ENCODE measurements at regions not wholly inside any gene's neighbourhood (a gene's known extent, or its start where the extent isn't known, plus 50 kb on each side); places are given as distances from the start of the nearest gene placed in this dataset.

DNA sequence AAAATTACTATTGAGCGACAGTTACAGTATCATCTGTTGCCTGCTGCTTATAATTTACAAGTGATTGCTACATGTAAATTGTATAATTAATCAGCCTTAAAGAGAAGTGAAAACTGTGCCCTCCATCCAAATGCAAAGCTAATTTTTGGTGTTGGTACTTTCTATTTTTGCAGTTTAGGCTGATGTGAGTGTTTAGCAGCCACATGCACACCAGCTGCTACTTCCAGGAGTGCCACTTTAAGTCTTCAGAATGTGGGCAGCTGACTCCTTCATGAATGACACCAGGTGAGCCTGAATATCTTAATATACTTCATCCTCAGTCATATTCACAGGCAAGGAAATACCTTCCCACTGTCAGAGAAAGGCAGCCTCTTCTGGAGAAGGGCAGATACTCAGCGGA is 149.8 kb upstream of the RASGEF1B start:
- Histone ChIP-seq H3K4me3 (no peak overlapping the region), H3K27me3 (no peaks in the 10 kb centered on the region), H3K4me1 (no peaks in the 10 kb centered on the region), H3K27ac (no peak overlapping the region), H3K9me3 (no peaks in the 10 kb centered on the region), H3K36me3 (no peaks in the 10 kb centered on the region)
- no peak for DNase-seq
- TF ChIP-seq POLR2A (IDR thresholded peaks at IDR 0.05): no peak
- TF ChIP-seq, protein P1, sequence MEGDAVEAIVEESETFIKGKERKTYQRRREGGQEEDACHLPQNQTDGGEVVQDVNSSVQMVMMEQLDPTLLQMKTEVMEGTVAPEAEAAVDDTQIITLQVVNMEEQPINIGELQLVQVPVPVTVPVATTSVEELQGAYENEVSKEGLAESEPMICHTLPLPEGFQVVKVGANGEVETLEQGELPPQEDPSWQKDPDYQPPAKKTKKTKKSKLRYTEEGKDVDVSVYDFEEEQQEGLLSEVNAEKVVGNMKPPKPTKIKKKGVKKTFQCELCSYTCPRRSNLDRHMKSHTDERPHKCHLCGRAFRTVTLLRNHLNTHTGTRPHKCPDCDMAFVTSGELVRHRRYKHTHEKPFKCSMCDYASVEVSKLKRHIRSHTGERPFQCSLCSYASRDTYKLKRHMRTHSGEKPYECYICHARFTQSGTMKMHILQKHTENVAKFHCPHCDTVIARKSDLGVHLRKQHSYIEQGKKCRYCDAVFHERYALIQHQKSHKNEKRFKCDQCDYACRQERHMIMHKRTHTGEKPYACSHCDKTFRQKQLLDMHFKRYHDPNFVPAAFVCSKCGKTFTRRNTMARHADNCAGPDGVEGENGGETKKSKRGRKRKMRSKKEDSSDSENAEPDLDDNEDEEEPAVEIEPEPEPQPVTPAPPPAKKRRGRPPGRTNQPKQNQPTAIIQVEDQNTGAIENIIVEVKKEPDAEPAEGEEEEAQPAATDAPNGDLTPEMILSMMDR (IDR thresholded peaks at IDR 0.05): no peak
- intact Hi-C loops (cut with DNase I; ENCODE audit: low total_unique reads): no loop called here

DNA sequence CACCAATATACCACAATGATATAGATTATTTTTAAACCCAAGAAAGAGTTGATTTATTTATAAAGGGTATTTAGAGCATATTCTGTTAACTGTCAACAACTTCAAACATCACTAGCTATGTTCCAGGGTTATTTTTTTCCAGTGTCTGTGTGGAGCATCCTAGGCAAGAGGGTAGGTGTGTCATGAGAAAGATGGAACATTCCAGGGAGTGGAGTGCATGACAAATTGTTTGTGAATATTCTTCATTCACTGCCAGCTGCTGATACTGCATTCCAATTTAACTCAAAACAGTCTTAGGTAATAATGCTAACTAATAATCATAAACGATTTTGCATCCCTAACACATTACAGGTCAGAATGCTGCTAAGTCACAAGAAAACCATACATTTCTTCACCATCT is 148.7 kb upstream of the RASGEF1B start:
- no peaks in the 10 kb centered on the region for H3K4me1 ChIP-seq
- TF ChIP-seq, protein P1 (IDR thresholded peaks at IDR 0.05): no peak
- no peak for TF ChIP-seq POLR2A (IDR thresholded peaks at IDR 0.05)
- no peaks in the 10 kb centered on the region for H3K27me3 ChIP-seq
- no peak for DNase-seq
- intact Hi-C loops (cut with DNase I; ENCODE audit: low total_unique reads): no loop called here
- no peaks in the 10 kb centered on the region for H3K36me3 ChIP-seq
- H3K27ac ChIP-seq: no peak overlapping the region
- H3K9me3 ChIP-seq: no peaks in the 10 kb centered on the region
- H3K4me3 ChIP-seq: no peak overlapping the region

DNA sequence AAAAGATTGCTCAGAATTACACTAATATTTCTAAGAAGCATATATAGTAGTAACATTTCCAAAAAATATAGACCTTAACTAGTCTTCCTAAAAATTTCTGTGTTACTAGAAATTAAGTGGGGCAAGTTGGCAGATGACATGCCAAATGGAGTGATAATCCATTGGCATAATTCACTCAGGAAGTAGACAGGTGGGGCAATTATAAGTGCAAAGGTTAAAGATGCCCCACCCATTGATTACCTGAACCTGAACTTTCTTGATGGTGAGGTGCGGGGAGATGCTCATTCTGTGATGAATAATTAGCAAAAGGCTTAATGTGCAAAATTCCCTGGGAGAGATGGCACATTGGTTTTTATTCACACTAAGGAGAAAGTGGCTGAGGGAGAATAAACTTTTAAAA is 145.8 kb upstream of the RASGEF1B start:
- H3K27ac ChIP-seq: no peak overlapping the region
- intact Hi-C loops (cut with DNase I; ENCODE audit: low total_unique reads): no loop called here
- no peak for TF ChIP-seq POLR2A (IDR thresholded peaks at IDR 0.05)
- TF ChIP-seq, protein P1 (IDR thresholded peaks at IDR 0.05): no peak
- no peaks in the 10 kb centered on the region for H3K36me3 ChIP-seq
- DNase-seq: no peak
- H3K9me3 ChIP-seq: no peaks in the 10 kb centered on the region
- H3K4me1 ChIP-seq: no peaks in the 10 kb centered on the region
- H3K27me3 ChIP-seq: no peaks in the 10 kb centered on the region
- no peak overlapping the region for H3K4me3 ChIP-seq

DNA sequence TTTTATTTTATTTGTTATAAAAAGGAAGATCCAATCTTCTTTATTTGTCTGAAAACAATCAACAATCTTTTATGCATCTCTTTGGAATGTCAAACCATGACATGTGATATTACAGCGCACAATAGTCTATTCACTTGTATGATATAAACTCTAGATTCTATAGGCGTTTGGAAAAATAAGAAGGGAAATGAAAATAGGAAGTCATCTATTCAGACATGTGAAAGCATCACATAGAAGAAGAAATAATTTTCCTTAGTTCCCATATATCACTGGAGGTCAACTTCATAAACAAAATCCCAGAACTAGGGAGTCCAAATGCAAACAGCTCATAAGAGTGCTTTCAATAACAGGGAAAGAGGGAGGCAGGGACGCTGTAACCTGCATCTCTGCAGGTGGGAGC is 139.5 kb upstream of the RASGEF1B start:
- no peak overlapping the region for H3K27ac ChIP-seq
- DNase-seq: no peak
- no peaks in the 10 kb centered on the region for H3K36me3 ChIP-seq
- no peaks in the 10 kb centered on the region for H3K27me3 ChIP-seq
- intact Hi-C loops (cut with DNase I; ENCODE audit: low total_unique reads): no loop called here
- no peaks in the 10 kb centered on the region for H3K9me3 ChIP-seq
- no peak for TF ChIP-seq POLR2A (IDR thresholded peaks at IDR 0.05)
- TF ChIP-seq, protein P1 (IDR thresholded peaks at IDR 0.05): no peak
- no peak overlapping the region for H3K4me3 ChIP-seq
- H3K4me1 ChIP-seq: no peaks in the 10 kb centered on the region

DNA sequence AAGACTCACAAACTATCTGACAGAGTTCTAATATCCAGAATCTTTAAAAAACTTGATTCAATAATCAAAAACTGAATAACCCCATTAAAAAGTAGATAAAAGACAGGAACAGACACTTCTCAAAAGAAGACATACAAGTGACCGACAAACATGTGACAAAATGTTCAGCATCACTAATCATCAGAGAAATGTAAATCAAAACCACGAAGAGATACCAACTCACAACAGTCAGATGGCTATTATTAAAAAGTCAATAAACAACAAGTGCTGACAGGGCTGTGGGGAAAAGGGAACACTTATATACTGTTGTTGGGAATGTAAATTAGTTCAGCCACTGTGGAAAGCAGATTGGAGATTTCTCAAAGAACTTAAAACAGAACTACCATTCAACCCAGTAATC is 138.1 kb upstream of the RASGEF1B start:
- no peaks in the 10 kb centered on the region for H3K27me3 ChIP-seq
- no peak for DNase-seq
- no peaks in the 10 kb centered on the region for H3K36me3 ChIP-seq
- H3K4me1 ChIP-seq: no peaks in the 10 kb centered on the region
- no peaks in the 10 kb centered on the region for H3K9me3 ChIP-seq
- H3K4me3 ChIP-seq: no peak overlapping the region
- no peak overlapping the region for H3K27ac ChIP-seq
- TF ChIP-seq, protein P1 (IDR thresholded peaks at IDR 0.05): no peak
- no peak for TF ChIP-seq POLR2A (IDR thresholded peaks at IDR 0.05)
- intact Hi-C loops (cut with DNase I; ENCODE audit: low total_unique reads): no loop called here
